GM18508 (cell line): ENCODE measurements at regions not wholly inside any gene's neighbourhood (a gene's known extent, or its start where the extent isn't known, plus 50 kb on each side); places are given as distances from the start of the nearest gene placed in this dataset.

Experiments
- ATAC-seq: cut with Tn5 transposase; IDR thresholded peaks from one replicate; pipeline ENCODE4 v1.9.1; 2021; ENCODE audit warnings: moderate number of reproducible peaks; ENCODE audit not compliant: insufficient read depth, unreplicated experiment

- ATAC-seq = peak; percentile 94
Measured at GRCh38 chr14:53570411-53571387, 385.9 kb downstream of the BMP4 start.

DNA sequence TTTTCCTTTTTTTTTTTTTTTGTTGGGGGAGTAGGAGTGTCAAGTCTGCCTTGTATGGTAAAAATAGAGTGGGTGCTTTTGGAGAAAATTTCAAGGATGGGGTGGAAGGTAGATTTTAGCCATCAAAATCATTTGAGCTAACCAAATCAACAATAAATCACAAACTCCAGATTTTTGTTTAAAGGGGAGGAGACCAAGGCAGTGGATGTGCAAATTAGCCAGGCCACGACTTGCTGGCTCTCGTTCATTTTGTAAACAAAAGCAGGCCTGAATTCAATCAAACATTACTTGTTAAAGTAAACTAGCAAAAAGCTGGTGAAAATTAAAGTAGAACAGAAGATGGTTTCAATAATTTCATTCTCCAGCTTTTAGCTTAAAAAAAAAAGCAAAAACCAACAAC, 387.2 kb downstream of the BMP4 start:
- no peak for ATAC-seq

GRCh38 chr14:53567236-53567780, 389.3 kb downstream of the BMP4 start:
- ATAC-seq = no peak

GRCh38 chr14:53564870-53565269, 391.8 kb downstream of the BMP4 start:
- ATAC-seq = no peak

DNA sequence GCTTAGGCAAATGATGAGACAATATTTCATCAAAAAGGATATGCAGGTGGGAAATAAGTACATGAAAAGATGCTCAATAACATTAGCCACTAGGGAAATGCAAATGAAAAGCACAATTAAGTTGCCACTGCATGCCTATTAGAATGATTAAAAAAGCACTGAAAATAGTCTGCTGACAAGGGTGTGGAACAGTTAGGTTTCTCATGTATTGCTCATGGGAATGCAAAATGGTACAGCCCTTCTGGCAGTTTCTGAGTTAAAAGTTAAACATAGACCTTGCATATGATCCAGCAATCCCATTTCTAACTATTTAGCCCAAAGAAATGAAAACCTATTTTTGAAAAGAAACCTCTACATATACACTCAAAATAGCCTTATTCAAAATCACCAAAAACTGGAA, 393.0 kb downstream of the BMP4 start:
- ATAC-seq = no peak

GRCh38 chr14:53553221-53553620, 400.1 kb upstream of the DDHD1 start:
- ATAC-seq = no peak

- no peak for ATAC-seq
Measured at GRCh38 chr14:53551862-53552261, 398.7 kb upstream of the DDHD1 start.

DNA sequence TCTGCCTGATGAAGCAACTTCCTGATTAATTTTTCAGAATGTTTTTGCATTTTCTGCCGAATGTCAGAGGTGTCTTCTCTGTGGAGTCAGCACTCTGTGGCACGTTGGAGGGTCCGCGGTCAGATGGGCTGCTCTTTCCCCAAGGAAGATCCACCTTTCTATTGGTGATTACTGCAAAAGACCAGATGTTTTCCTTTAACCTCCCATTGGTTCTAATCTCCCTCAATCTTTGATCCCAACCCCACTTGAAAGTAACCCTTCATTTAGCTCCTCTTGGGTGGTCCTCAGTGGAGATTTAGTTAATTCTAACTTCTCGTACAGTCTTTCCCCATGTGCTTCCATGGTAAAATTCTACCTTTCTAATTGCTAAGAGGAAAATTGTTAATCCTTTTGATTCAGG, 397.7 kb upstream of the DDHD1 start:
- no peak for ATAC-seq

- no peak for ATAC-seq
Measured at GRCh38 chr14:53549956-53550355, 396.8 kb upstream of the DDHD1 start.

DNA sequence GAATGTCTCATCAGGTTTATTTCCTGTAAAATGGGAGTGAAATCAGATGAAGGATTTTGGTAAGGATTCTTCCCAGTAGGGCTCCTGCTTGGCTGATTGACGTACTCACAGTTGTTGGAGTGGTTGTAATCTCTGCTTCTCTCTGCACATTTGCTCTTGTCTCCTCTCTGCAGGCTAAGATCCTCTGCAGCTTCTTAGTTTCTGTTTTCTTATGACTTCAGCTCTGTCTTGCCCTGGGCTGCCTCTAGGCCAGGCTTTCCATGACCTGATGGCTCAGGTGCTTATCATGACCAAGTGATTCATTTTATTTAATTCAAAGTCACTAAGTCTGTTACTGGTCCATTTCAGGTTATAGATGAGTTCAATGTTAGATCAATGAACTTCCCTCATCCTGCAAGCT, 394.5 kb upstream of the DDHD1 start:
- ATAC-seq = no peak

DNA sequence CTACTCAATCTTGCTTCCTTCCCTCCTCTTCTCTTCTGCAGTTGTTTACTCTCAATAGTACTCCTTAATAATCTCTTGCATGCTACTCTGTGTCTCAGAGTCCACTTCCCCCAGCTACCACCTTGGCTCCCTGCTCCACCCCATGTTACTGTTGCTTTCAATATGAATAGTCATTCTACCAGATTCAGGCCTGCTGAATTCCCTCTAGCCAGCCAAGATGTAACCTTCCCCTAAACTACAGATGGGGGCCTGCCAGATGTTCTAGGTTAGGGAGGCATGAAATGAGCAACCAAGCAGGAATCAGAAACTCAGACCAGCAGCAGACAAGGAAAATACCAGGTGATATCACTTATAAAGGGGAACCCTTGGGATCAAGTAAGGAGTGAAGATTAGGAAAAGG, 392.1 kb upstream of the DDHD1 start:
- ATAC-seq = peak; percentile 65

- ATAC-seq = no peak
Measured at GRCh38 chr14:53542732-53543131, 389.6 kb upstream of the DDHD1 start.

DNA sequence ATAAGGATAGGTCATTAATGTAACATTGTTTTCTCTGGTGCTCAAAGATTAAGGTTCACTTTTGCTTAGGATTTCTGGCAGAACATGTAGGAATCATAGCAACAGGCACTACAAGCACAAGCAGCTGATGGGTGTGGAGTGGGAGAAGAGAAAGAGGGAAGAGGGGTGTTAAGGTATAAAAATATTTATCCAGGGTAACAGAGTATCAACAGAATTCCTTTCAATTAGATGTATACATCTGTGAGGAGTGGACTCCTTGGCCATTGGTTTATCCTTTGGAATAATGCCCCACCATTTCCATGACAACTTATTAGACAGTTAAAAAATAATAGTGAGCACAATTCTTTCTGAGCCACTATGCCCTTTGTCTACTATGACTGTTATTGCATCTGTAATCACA, 388.3 kb upstream of the DDHD1 start:
- ATAC-seq = no peak

GRCh38 chr14:53539489-53540126, 386.5 kb upstream of the DDHD1 start:
- no peak for ATAC-seq

DNA sequence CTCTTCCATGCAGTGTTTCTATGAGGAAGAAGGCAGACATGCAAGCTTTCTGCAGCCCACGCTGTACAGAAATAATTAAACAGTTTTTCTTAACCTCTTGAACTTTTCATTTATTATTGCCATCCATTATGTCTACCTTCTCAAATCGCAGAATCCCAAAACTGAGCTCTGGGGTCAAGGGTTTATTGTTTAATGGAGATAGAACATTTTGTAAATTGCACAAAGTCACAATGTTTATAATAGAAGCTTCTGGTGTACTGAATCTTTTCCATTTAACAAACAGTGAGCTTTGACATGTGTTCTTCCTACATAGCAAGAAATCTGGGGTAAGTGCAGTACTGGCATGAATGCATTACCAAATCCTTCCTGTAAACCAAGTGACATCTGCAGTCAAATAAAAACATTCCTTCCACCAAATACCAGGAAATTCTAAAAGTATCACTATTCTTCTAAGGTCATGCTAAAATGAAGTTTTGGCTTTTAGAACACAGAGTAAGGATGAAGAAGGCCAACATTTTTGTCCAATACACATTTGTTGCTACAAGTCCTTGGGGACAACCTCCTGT, 385.3 kb upstream of the DDHD1 start:
- no peak for ATAC-seq

DNA sequence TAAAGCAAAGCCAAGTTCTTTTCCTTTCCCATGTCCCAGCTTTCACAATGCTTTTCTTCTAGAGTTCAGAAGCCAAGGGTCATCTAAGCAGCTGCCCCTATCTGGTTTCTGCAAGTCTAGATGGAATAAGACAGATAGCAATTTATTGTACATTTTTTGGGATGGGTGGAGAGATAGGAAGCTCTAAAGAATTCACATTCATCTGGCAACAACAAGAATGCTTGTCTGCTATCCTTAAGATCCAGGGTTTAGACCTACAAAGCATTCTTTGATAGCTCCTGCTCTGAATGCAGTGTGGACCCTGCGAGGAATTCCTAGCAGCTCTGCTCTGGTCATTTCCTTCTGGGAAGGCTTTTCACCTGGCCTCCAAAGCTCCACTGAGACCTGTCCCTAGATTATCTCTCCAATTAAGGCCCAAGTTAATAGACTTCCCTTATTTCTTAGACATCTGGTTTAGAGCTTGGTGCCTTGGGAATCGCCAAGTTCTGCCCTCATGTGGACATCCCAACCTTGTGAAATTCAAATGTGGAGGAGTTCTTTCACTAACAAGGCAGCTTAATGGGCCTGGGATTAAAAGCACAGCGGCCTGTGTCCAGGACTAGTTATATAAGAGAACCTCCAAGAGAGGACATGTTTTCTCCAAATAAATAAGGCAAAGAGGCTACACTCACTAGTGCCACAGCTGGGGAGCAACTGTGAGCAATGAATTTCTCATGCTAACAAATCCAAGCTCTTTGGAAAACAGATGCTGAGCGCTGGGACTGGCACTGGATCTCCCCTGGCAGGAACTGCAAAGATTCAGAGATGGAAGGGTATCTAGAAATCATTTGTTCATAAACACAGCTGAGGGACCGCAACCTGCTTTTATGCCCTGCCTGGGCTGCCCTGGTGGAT, 384.5 kb upstream of the DDHD1 start:
- no peak for ATAC-seq

GRCh38 chr14:53536446-53536845, 383.3 kb upstream of the DDHD1 start:
- no peak for ATAC-seq

DNA sequence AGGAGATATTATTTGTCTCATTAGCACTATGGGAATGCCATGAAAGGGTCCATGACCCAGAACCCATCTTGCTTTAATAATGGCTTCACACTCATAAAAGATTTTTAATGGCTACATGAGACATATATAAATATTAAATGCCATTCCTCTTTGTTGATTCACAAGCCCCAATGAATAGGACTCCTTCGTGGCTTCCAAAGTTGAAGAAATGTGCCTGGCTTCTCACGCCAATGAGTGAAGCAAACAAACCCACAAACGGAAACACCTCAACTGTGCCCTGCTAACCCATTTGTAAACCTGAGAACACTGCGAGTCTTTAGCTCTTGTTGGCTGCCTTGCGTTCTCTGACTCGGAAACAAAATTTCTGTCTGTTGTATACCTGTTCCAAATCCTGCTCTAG, 381.7 kb upstream of the DDHD1 start:
- ATAC-seq = no peak

- no peak for ATAC-seq
Measured at GRCh38 chr14:53533384-53533970, 380.4 kb upstream of the DDHD1 start.

DNA sequence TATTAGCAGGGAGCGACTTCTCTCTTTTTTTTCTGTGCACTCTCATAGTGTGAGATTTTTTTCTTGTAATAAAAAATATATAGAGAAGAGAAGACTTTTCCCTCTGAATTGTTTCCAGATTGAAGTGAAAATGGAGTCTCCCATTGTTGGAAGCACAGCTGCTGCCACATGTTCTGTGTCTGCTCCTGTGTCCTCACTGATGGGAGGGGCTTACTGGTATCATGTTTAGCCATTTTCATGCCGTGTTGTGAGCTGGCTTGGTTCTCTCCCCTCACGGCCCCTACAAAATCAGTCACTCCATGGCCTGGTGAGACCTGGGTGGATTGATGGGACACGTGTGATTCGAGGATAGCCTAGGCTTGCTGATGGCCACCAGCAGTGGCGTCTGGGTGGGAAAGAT, 379.7 kb upstream of the DDHD1 start:
- no peak for ATAC-seq
